ENCODE measurements at regions not wholly inside any gene's neighbourhood (a gene's known extent, or its start where the extent isn't known, plus 50 kb on each side); places are given as distances from the start of the nearest gene placed in this dataset.

- H3K36me3 ChIP-seq (replicated peaks in 1 of 2; ENCODE audit: control insufficient read depth in 1 of 2, insufficient read depth in 2 of 2, low read length in 1 of 2), result no peaks in the 10 kb centered on the region
- DNase-seq, result no peak
- no peaks in the 10 kb centered on the region for H3K9me2 ChIP-seq
- no peaks in the 10 kb centered on the region for H3K79me2 ChIP-seq (ENCODE audit: insufficient read depth)
- ChIA-PET CTCF (interaction anchor here (0.6 kb wide), 1 partner anchor 161 kb away, joined by 3 read pairs; no protein-coding TSS in a partner anchor), POLR2A (no interaction called here)
- WGBS (ENCODE audit: low lambda C conversion rate), result 72% methylated on average over 6 of the region's 6 CpGs
- no peaks in the 10 kb centered on the region for H4K20me1 ChIP-seq (ENCODE audit: insufficient read depth)
- H3K4me1 ChIP-seq (ENCODE audit: control insufficient read depth in 1 of 2, insufficient read depth in 2 of 2, low read depth in 1 of 2, low read length in 1 of 2), result peaks cover 0 to 8% of the 10 kb centered on the region in 2 experiments; a peak in 1 of 4 replicates
- H3K9ac ChIP-seq, result no peak overlapping the region
- H3K27me3 ChIP-seq (ENCODE audit: insufficient read depth), result no peaks in the 10 kb centered on the region
- no peak overlapping the region for H3K4me3 ChIP-seq (ENCODE audit: low read depth in 2 of 2, low read length in 1 of 2)
- H3K9me3 ChIP-seq, result no peaks in the 10 kb centered on the region
- no peak for TF ChIP-seq FOXM1 (IDR thresholded peaks at IDR 0.05; ENCODE audit: low read depth)
- no peak for TF ChIP-seq RXRA (IDR thresholded peaks at IDR 0.05; ENCODE audit: borderline replicate concordance, low read depth)
- TF ChIP-seq FOXJ3 (CRISPR knock-in tag; IDR thresholded peaks at IDR 0.05), result no peak
- TF ChIP-seq GABPA (IDR thresholded peaks at IDR 0.05; ENCODE audit: low read depth), result no peak
- no peak for TF ChIP-seq CHD2 (IDR thresholded peaks at IDR 0.05; ENCODE audit: low read length, partially characterized antibody)
- TF ChIP-seq TAF1 (IDR thresholded peaks at IDR 0.05; ENCODE audit: borderline replicate concordance, low read depth, low read length), result no peak
- no peak for TF ChIP-seq FOSL2 (IDR thresholded peaks at IDR 0.05; ENCODE audit: borderline replicate concordance, low read depth)
- TF ChIP-seq NRF1 (IDR thresholded peaks at IDR 0.05; ENCODE audit: low read depth, low read length), result no peak
- TF ChIP-seq GATA2 (CRISPR knock-in tag; IDR thresholded peaks at IDR 0.05), result no peak
- TF ChIP-seq USF2 (IDR thresholded peaks at IDR 0.05; ENCODE audit: borderline replicate concordance, low read depth, low read length), result no peak
- no peak overlapping the region for H3K4me2 ChIP-seq
- H3K27ac ChIP-seq (ENCODE audit: low read depth in 2 of 2, low read length in 1 of 2), result no peak overlapping the region
- H3F3A ChIP-seq (replicated peaks; ENCODE audit: insufficient read depth), result no peaks in the 10 kb centered on the region
- no peak overlapping the region for H2AFZ ChIP-seq (ENCODE audit: low read depth)
Measured at GRCh38 chr20:10724449-10725173, 50.8 kb upstream of the JAG1 start.

GRCh38 chr20:10728873-10729670 lies 55.3 kb upstream of the JAG1 start:
- POLR2A ChIA-PET, result no interaction called here
- DNase-seq, result no peak
- Histone ChIP-seq H3K4me2 (no peak overlapping the region), H3K27me3 (ENCODE audit: insufficient read depth) (no peaks in the 10 kb centered on the region), H3K27ac (ENCODE audit: low read depth in 2 of 2, low read length in 1 of 2) (no peak overlapping the region), H2AFZ (ENCODE audit: low read depth) (peak overlapping the region; percentile 42; the same call in 1 of the 2 replicates), H4K20me1 (ENCODE audit: insufficient read depth) (no peaks in the 10 kb centered on the region), H3K4me3 (ENCODE audit: low read depth in 2 of 2, low read length in 1 of 2) (no peak overlapping the region), H3K36me3 (replicated peaks in 1 of 2; ENCODE audit: control insufficient read depth in 1 of 2, insufficient read depth in 2 of 2, low read length in 1 of 2) (no peaks in the 10 kb centered on the region), H3F3A (replicated peaks; ENCODE audit: insufficient read depth) (peaks cover 14% of the 10 kb centered on the region), H3K9ac (no peak overlapping the region), H3K9me3 (no peaks in the 10 kb centered on the region), H3K4me1 (ENCODE audit: control insufficient read depth in 1 of 2, insufficient read depth in 2 of 2, low read depth in 1 of 2, low read length in 1 of 2) (peaks cover 0 to 6% of the 10 kb centered on the region in 2 experiments; a peak in 1 of 4 replicates), H3K79me2 (ENCODE audit: insufficient read depth) (no peaks in the 10 kb centered on the region), H3K9me2 (no peaks in the 10 kb centered on the region)
- TF ChIP-seq EP300 (IDR thresholded peaks at IDR 0.05; ENCODE audit: borderline replicate concordance in 1 of 2, low read depth in 1 of 2, low read length in 1 of 2) (no peak), MEF2A (IDR thresholded peaks at IDR 0.05; ENCODE audit: borderline replicate concordance, low read depth) (no peak), GATA2 (CRISPR knock-in tag; IDR thresholded peaks at IDR 0.05) (no peak), IRF3 (IDR thresholded peaks at IDR 0.05; ENCODE audit: low read depth, low read length) (no peak), FOXJ3 (CRISPR knock-in tag; IDR thresholded peaks at IDR 0.05) (no peak), TEAD4 (IDR thresholded peaks at IDR 0.05; ENCODE audit: borderline replicate concordance, insufficient read depth) (no peak), USF2 (IDR thresholded peaks at IDR 0.05; ENCODE audit: borderline replicate concordance, low read depth, low read length) (no peak), CHD2 (IDR thresholded peaks at IDR 0.05; ENCODE audit: low read length, partially characterized antibody) (no peak), FOSL2 (IDR thresholded peaks at IDR 0.05; ENCODE audit: borderline replicate concordance, low read depth) (no peak), TCF12 (IDR thresholded peaks at IDR 0.05) (no peak), SIN3A (IDR thresholded peaks at IDR 0.05; ENCODE audit: borderline replicate concordance, low read depth, low read length) (no peak)
- WGBS (ENCODE audit: low lambda C conversion rate), result 68% methylated on average over 8 of the region's 8 CpGs
- CTCF ChIA-PET, result interaction anchor here (1.2 kb wide), 1 partner anchor 33 kb away, joined by 5 read pairs; no protein-coding TSS in a partner anchor
